ENCODE measurements at regions not wholly inside any gene's neighbourhood (a gene's known extent, or its start where the extent isn't known, plus 50 kb on each side); places are given as distances from the start of the nearest gene placed in this dataset.

GRCh38 chr11:27213232-27213660 lies 149.8 kb downstream of the CCDC34 start:
- no peak for TF ChIP-seq FOXP2 (optimal IDR thresholded peaks at IDR 0.05; ENCODE audit: borderline replicate concordance, extremely low read depth, extremely low read length, insufficient read depth)
- no peak for TF ChIP-seq POLR2AphosphoS5 (IDR thresholded peaks at IDR 0.05; ENCODE audit: low read depth, low read length)
